H1 (cell line): ENCODE measurements at regions not wholly inside any gene's neighbourhood (a gene's known extent, or its start where the extent isn't known, plus 50 kb on each side); places are given as distances from the start of the nearest gene placed in this dataset.

Experiments used
- ASH2L ChIP-seq: fragments of 200-600, 300-600 bp; sonication (generic); IDR thresholded peaks from one replicate; pipeline ENCODE4 v1.7.1; 2017; ENCODE audit warnings: low read length
- TF ChIP-seq, protein P1 (sequence below): fragments of 300-600 bp; sonication (generic); IDR thresholded peaks from 2 replicates; pipeline ENCODE4 v1.7.1; 2012; ENCODE audit warnings: low read length, moderate library complexity, mild to moderate bottlenecking, inconsistent platforms; ENCODE audit not compliant: insufficient replicate concordance

DNA sequence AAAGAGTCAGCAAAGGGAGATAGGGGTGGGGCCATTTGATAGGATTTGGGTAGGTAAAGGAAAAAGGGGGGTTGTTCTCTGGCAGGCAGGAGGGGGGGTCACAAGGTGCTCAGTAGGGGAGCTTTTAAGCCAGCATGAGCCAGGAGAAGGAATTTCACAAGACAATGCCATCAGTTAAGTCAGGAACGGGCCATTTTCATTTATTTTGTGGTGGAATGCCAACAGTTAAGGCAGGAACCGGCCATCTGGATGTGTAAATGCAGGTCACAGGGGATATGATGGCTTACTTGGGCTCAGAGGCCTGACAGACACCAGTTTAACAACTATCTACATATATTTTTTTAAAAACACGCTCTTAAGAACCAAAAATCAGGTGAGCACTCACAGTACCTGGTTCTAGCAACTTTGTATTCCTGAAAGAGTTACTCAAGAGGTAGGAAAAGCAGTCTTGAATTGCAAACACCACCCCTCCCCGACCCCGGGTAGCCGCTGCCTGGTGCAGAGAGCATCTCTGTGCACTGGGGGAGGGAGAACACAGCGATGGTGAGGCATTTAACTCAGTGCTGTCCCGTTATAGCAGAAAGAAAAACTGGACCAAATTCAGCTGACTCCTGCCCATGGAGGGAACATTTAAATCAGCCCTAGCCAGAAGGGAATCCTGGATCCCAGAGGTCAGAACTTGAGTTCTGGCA lies 414.5 kb upstream of the KLHL29 start (continued):
- TF ChIP-seq, protein P1, sequence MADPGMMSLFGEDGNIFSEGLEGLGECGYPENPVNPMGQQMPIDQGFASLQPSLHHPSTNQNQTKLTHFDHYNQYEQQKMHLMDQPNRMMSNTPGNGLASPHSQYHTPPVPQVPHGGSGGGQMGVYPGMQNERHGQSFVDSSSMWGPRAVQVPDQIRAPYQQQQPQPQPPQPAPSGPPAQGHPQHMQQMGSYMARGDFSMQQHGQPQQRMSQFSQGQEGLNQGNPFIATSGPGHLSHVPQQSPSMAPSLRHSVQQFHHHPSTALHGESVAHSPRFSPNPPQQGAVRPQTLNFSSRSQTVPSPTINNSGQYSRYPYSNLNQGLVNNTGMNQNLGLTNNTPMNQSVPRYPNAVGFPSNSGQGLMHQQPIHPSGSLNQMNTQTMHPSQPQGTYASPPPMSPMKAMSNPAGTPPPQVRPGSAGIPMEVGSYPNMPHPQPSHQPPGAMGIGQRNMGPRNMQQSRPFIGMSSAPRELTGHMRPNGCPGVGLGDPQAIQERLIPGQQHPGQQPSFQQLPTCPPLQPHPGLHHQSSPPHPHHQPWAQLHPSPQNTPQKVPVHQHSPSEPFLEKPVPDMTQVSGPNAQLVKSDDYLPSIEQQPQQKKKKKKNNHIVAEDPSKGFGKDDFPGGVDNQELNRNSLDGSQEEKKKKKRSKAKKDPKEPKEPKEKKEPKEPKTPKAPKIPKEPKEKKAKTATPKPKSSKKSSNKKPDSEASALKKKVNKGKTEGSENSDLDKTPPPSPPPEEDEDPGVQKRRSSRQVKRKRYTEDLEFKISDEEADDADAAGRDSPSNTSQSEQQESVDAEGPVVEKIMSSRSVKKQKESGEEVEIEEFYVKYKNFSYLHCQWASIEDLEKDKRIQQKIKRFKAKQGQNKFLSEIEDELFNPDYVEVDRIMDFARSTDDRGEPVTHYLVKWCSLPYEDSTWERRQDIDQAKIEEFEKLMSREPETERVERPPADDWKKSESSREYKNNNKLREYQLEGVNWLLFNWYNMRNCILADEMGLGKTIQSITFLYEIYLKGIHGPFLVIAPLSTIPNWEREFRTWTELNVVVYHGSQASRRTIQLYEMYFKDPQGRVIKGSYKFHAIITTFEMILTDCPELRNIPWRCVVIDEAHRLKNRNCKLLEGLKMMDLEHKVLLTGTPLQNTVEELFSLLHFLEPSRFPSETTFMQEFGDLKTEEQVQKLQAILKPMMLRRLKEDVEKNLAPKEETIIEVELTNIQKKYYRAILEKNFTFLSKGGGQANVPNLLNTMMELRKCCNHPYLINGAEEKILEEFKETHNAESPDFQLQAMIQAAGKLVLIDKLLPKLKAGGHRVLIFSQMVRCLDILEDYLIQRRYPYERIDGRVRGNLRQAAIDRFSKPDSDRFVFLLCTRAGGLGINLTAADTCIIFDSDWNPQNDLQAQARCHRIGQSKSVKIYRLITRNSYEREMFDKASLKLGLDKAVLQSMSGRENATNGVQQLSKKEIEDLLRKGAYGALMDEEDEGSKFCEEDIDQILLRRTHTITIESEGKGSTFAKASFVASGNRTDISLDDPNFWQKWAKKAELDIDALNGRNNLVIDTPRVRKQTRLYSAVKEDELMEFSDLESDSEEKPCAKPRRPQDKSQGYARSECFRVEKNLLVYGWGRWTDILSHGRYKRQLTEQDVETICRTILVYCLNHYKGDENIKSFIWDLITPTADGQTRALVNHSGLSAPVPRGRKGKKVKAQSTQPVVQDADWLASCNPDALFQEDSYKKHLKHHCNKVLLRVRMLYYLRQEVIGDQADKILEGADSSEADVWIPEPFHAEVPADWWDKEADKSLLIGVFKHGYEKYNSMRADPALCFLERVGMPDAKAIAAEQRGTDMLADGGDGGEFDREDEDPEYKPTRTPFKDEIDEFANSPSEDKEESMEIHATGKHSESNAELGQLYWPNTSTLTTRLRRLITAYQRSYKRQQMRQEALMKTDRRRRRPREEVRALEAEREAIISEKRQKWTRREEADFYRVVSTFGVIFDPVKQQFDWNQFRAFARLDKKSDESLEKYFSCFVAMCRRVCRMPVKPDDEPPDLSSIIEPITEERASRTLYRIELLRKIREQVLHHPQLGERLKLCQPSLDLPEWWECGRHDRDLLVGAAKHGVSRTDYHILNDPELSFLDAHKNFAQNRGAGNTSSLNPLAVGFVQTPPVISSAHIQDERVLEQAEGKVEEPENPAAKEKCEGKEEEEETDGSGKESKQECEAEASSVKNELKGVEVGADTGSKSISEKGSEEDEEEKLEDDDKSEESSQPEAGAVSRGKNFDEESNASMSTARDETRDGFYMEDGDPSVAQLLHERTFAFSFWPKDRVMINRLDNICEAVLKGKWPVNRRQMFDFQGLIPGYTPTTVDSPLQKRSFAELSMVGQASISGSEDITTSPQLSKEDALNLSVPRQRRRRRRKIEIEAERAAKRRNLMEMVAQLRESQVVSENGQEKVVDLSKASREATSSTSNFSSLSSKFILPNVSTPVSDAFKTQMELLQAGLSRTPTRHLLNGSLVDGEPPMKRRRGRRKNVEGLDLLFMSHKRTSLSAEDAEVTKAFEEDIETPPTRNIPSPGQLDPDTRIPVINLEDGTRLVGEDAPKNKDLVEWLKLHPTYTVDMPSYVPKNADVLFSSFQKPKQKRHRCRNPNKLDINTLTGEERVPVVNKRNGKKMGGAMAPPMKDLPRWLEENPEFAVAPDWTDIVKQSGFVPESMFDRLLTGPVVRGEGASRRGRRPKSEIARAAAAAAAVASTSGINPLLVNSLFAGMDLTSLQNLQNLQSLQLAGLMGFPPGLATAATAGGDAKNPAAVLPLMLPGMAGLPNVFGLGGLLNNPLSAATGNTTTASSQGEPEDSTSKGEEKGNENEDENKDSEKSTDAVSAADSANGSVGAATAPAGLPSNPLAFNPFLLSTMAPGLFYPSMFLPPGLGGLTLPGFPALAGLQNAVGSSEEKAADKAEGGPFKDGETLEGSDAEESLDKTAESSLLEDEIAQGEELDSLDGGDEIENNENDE = no peak
- peak; percentile 59 for TF ChIP-seq ASH2L
- TF ChIP-seq, all 59 proteins: peak for 2
